ENCODE measurements at regions not wholly inside any gene's neighbourhood (a gene's known extent, or its start where the extent isn't known, plus 50 kb on each side); places are given as distances from the start of the nearest gene placed in this dataset.
"Not testable (repeated sequence)": the region's sequence is repeated elsewhere in the genome, so short reads cannot be mapped to it uniquely, and the experiment has no call there.

- DNase-seq, result no peak
Measured at GRCh38 chr3:99586701-99587100, 51.7 kb upstream of the COL8A1 start.

GRCh38 chr3:99579965-99580364, 58.4 kb upstream of the COL8A1 start:
- no peak for DNase-seq

- no peak for DNase-seq
Measured at GRCh38 chr3:99579246-99579645, 59.1 kb upstream of the COL8A1 start.

- DNase-seq, result peak in 1 of 2 experiments; percentile 70
Measured at GRCh38 chr3:99578339-99578970, 59.9 kb upstream of the COL8A1 start.

- no peak for DNase-seq
Measured at GRCh38 chr3:99576904-99577559, 61.4 kb upstream of the COL8A1 start.

GRCh38 chr3:99575683-99576082, 62.7 kb upstream of the COL8A1 start:
- no peak for DNase-seq

- peak in 1 of 2 experiments; percentile 36 for DNase-seq
Measured at GRCh38 chr3:99570061-99570460, 68.3 kb upstream of the COL8A1 start.

- peak; percentile 35 to 87 for DNase-seq
Measured at GRCh38 chr3:99568663-99569335, 69.6 kb upstream of the COL8A1 start.

GRCh38 chr3:99565331-99565730, 73.1 kb upstream of the COL8A1 start:
- DNase-seq, result no peak

GRCh38 chr3:99562990-99563607, 75.3 kb upstream of the COL8A1 start:
- DNase-seq, result no peak

- no peak for DNase-seq
Measured at GRCh38 chr3:99562138-99562537, 76.3 kb upstream of the COL8A1 start.

- no peak for DNase-seq
Measured at GRCh38 chr3:99561056-99561455, 77.3 kb upstream of the COL8A1 start.

- DNase-seq, result no peak
Measured at GRCh38 chr3:99559196-99559595, 79.2 kb upstream of the COL8A1 start.

- not testable (repeated sequence) for DNase-seq
Measured at GRCh38 chr3:99555885-99556284, 82.5 kb upstream of the COL8A1 start.

- no peak for DNase-seq
Measured at GRCh38 chr3:99551520-99551919, 86.9 kb upstream of the COL8A1 start.

- no peak for DNase-seq
Measured at GRCh38 chr3:99549957-99550603, 88.3 kb upstream of the COL8A1 start.

GRCh38 chr3:99549220-99549619, 89.2 kb upstream of the COL8A1 start:
- DNase-seq, result no peak

- DNase-seq, result no peak
Measured at GRCh38 chr3:99548674-99549073, 89.7 kb upstream of the COL8A1 start.

GRCh38 chr3:99545941-99546580, 92.3 kb upstream of the COL8A1 start:
- DNase-seq, result no peak

GRCh38 chr3:99544786-99545281, 93.6 kb upstream of the COL8A1 start:
- no peak for DNase-seq

GRCh38 chr3:99543796-99544195, 94.6 kb upstream of the COL8A1 start:
- no peak for DNase-seq

- no peak for DNase-seq
Measured at GRCh38 chr3:99542767-99543518, 95.5 kb upstream of the COL8A1 start.
